Cardiac fibroblast (primary cell): ENCODE measurements at regions not wholly inside any gene's neighbourhood (a gene's known extent, or its start where the extent isn't known, plus 50 kb on each side); places are given as distances from the start of the nearest gene placed in this dataset.

ENCODE experiments used
- DNase-seq, 2 donors: peaks; one replicate each; pipeline versions ENCODE4 v3.0.0 to v3.0.0-alpha.2; 2010; ENCODE audit warnings: low read depth in 2 of 2
- H3K4me3 ChIP-seq, 2 donors: replicated peaks in 1 of 2; 1 replicate in 1 of 2; 2 replicates in 1 of 2; pipeline ENCODE4 v1.5.1; 2011; ENCODE audit warnings: low read depth in 2 of 2, low read length in 2 of 2, mild to moderate bottlenecking in 2 of 2, moderate library complexity in 1 of 2
- CTCF ChIP-seq: IDR thresholded peaks from one replicate; pipeline ENCODE4 v1.5.1; 2011; ENCODE audit warnings: low read depth, mild to moderate bottlenecking, low read length, inconsistent platforms

- no peak for TF ChIP-seq CTCF
- no peak for DNase-seq
- H3K4me3 ChIP-seq, result no peak overlapping the region
These were observed 865.9 kb upstream of the VRK2 start for GRCh38 chr2:57180678-57181077.

- DNase-seq, result peak; percentile 23 to 73
- no peak for TF ChIP-seq CTCF
- H3K4me3 ChIP-seq, result no peak overlapping the region
These were observed 865.1 kb upstream of the VRK2 start for GRCh38 chr2:57181315-57182038.

- no peak for TF ChIP-seq CTCF
- peak in 1 of 2 donors; percentile 37 for DNase-seq
- no peak overlapping the region for H3K4me3 ChIP-seq
These were observed 863.7 kb upstream of the VRK2 start for GRCh38 chr2:57182916-57183315.

GRCh38 chr2:57185568-57185967 is 861.0 kb upstream of the VRK2 start:
- H3K4me3 ChIP-seq, result no peak overlapping the region
- TF ChIP-seq CTCF, result no peak
- no peak for DNase-seq

GRCh38 chr2:57190007-57190406 is 856.6 kb upstream of the VRK2 start:
- no peak overlapping the region for H3K4me3 ChIP-seq
- DNase-seq, result no peak
- no peak for TF ChIP-seq CTCF

GRCh38 chr2:57199663-57200062 is 846.9 kb upstream of the VRK2 start:
- TF ChIP-seq CTCF, result no peak
- H3K4me3 ChIP-seq, result no peak overlapping the region
- DNase-seq, result no peak

GRCh38 chr2:57204364-57204763 is 842.2 kb upstream of the VRK2 start:
- TF ChIP-seq CTCF, result no peak
- H3K4me3 ChIP-seq, result no peak overlapping the region
- no peak for DNase-seq
